ENCODE measurements at regions not wholly inside any gene's neighbourhood (a gene's known extent, or its start where the extent isn't known, plus 50 kb on each side); places are given as distances from the start of the nearest gene placed in this dataset.

DNA sequence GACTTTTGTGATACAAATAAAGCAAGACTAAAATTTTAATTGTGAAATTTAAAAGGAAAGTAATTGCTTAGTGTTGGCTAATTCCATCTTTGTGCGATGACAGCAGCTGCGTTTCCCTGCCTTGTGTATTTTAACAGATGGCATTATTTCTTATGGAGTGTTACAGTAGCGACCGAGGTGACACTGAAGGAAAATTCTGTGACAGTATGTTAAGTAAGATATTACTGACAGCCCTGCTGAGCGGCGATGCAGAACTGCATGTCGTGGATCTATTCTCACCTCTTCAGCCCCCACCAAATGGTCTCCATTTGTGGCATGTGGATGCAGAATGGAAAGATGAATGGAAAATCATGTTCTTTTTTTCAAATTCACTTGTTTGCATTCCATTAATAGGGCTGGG, 289.4 kb downstream of the RNF144B start:
- ATAC-seq: no peak
- H3K4me1 Mint-ChIP-seq: no peaks in the 10 kb centered on the region
- H3K9me3 Mint-ChIP-seq: peaks cover under 1 to 16% of the 10 kb centered on the region in 2 donors
- DNase-seq: no peak
- no peaks in the 10 kb centered on the region for H3K27me3 Mint-ChIP-seq
- no peak overlapping the region for H3K27ac Mint-ChIP-seq
- no peak overlapping the region for H3K4me3 Mint-ChIP-seq

DNA sequence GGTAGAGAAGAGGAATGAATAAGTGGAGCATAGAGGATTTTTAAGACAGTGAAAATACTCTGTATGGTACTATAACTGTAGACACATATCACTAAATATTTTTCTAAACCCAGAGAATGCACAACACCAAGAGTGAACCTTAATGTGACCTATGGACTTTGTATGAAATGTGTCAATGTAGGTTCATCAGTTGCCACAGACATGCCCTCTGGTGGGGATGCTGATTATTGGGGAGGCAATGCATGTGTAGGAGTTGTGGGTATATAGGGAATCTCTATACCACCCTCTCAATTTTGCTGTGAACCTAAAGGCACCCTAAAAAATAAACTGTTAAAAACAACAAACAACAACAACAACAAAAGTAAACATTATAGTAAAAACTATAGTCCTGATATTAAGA, 293.7 kb downstream of the RNF144B start:
- H3K9me3 Mint-ChIP-seq: peaks cover 0 to 16% of the 10 kb centered on the region in 2 donors

DNA sequence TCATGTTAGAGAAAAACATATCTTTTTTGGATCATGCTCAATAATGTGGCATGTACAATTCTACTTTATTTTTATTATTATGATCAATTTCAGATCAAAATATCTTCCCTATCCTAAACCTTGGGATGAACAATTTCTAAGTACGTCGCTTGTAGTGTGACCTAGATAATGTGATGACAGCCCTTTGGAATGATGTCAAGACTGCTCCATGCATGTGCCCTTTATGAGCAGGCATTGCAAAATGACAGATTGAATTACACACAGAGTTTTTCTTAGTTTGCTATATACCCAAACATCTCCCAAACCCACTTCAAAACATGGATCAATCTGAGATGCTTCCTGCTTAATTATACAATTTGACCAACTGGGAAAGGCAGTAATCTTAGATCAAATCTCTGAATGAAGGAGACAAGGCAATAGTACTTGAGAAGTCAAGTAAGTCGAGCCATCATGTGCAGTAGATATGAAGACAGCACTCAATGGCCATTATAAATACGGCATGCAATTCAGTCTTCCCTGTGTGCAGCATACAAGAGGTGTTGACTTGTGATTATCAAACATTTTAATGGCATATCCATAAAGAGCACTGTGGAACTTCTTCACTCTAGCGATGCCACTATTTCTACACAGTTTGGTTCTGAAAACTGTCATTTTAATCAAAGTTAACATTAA, 294.8 kb downstream of the RNF144B start:
- peaks cover 0 to 16% of the 10 kb centered on the region in 2 donors for H3K9me3 Mint-ChIP-seq
- H3K4me1 Mint-ChIP-seq: no peaks in the 10 kb centered on the region
- no peak for ATAC-seq
- no peaks in the 10 kb centered on the region for H3K27me3 Mint-ChIP-seq
- H3K4me3 Mint-ChIP-seq: no peak overlapping the region
- no peak overlapping the region for H3K27ac Mint-ChIP-seq
- no peak for DNase-seq

More for the DNA sequence above, 293.7 kb downstream of the RNF144B start:
- Mint-ChIP-seq H3K4me1 (no peaks in the 10 kb centered on the region), H3K27me3 (no peaks in the 10 kb centered on the region), H3K27ac (no peak overlapping the region), H3K4me3 (no peak overlapping the region)
- DNase-seq (no peak), ATAC-seq (no peak)

DNA sequence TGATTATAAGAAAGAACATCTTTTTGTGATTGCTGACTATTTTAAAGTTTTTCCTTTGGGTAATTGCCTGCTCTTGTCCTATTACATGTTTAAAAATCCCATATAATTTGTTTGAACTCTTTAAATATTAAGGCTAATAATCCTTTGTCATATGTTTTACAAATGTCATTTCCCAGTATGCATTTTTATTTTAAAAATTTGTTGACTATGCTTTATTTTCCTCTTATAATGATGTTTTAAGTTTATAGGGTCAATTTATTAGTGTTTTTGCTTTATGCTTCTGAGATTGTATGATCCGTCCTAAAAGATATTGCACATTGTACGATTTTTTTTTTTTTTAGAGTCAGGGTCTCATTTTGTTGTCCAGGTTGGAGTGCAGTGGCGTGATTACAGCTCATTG, 297.2 kb downstream of the RNF144B start:
- Mint-ChIP-seq H3K9me3 (peaks cover 0 to 1% of the 10 kb centered on the region in 2 donors), H3K27me3 (no peaks in the 10 kb centered on the region), H3K4me3 (no peak overlapping the region), H3K4me1 (no peaks in the 10 kb centered on the region), H3K27ac (no peak overlapping the region)
- no peak for ATAC-seq
- DNase-seq: no peak

DNA sequence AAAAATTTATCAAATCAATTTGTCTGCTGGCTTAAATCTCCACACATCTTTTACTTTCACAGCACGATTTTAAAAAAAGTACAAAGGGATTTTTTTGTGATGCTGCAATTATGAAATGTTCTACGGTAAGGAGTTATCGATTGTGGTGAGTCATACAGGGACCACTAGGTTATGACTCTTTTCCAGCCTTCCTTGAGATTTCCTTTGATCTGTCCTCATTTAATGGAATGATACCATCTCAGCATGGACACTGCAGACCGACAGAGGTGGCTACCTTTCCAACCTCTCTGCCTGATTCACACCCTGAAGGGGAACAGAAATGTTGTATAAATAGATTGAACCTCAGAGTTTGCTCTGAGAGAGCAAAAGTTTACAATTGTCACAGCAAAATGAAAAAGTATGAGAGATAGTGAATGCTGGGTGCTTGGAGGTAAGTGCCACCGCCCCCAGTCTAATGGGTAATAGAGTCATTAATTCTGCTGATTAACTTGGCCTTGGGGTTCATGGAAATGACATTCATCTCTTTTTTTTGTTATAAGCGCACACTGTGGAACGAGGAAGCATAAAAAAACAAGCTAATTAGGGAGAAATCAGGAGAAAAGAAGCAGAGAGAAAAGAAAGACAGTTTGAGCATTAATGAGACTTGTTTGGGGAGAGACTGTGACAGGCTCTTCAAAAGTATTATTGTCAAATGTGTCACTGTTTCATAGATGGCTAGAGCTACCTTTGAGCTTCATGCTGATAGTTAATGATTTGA, 306.0 kb downstream of the RNF144B start:
- H3K4me1 Mint-ChIP-seq: no peaks in the 10 kb centered on the region
- H3K27ac Mint-ChIP-seq: no peak overlapping the region
- DNase-seq (no peak), ATAC-seq (no peak)
- no peaks in the 10 kb centered on the region for H3K27me3 Mint-ChIP-seq
- no peaks in the 10 kb centered on the region for H3K9me3 Mint-ChIP-seq
- H3K4me3 Mint-ChIP-seq: no peak overlapping the region

DNA sequence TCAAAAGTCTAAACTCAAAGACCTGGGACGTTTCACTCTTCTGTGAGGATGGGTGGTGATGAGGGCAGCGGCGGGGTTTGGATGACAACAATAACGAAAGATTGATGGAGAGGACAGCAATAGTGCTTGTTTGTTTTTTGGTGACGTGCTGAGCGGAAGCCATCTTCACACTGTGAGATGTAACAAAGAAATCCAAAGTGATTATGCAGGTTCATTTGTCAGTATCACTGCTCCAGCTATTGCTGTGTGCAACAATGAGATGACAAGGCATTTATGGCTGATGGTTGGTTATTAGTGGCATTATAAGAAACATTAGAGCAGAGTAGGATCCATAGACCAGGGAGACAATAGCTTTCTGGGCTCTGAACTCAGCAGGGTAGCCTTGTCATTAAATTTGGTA, 306.7 kb downstream of the RNF144B start:
- no peak for DNase-seq
- no peak for ATAC-seq
- H3K27me3 Mint-ChIP-seq: no peaks in the 10 kb centered on the region

DNA sequence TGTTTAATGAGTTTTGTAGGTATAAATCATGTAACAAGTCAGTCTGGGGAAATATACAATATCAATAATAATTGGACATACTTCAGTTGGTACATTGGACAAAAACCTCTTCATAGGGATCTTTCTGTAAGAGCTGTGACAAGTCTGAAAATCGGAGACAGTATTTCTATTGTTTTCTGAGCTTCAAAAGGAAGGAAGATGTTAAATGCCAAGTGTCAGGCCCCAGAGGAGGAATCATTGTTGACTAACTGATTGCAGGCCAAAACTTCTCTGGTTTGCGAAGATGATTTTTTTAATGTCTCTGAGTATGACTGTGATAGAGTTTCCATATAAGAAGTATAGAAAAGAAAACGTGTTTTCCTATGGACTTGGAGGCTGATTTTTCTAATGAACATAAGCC, 316.4 kb downstream of the RNF144B start:
- H3K9me3 Mint-ChIP-seq: peaks cover 5 to 7% of the 10 kb centered on the region in 2 donors
- no peak overlapping the region for H3K27ac Mint-ChIP-seq
- DNase-seq (no peak), ATAC-seq (no peak)
- no peak overlapping the region for H3K4me3 Mint-ChIP-seq
- no peaks in the 10 kb centered on the region for H3K4me1 Mint-ChIP-seq
- H3K27me3 Mint-ChIP-seq: no peaks in the 10 kb centered on the region

More for the DNA sequence above, 306.7 kb downstream of the RNF144B start:
- Mint-ChIP-seq H3K9me3 (no peaks in the 10 kb centered on the region), H3K4me3 (no peak overlapping the region), H3K27ac (no peak overlapping the region), H3K4me1 (no peaks in the 10 kb centered on the region)

DNA sequence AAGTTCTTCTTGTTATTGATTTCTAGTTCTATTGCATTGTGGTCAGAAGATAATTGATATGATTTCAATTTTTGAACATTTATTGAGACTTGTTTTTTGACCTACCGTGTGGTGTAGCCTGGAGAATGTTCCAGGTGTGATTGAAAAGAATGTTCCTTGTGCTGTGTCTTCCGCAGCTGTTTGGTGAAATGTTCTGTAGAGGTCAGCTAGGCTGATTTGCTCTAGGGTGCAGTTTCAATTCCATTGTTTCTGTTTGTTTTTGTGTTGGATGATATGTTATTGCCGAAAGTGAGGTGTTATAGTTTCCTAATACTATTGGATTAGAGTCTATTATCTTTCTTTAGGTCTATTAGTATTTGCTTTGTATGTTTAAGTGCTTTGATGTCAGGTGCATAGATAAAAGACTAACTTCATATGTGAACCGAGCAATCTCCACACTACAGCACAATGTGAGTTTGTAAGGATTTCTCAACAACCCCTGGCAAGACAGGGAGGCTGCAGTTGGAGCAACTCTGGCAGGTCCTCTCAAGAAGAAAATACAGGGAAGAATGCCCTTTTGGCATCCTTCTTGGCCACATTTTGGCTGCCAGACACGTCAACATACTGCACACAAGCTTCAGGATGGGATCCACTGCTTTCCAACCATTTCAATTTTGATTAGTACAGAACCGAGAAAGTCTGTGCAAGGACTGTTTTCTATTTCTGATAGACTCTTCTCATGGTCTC, 320.7 kb downstream of the RNF144B start:
- no peaks in the 10 kb centered on the region for H3K4me1 Mint-ChIP-seq
- no peak for DNase-seq
- no peak for ATAC-seq
- peaks cover 5 to 7% of the 10 kb centered on the region in 2 donors for H3K9me3 Mint-ChIP-seq
- no peak overlapping the region for H3K27ac Mint-ChIP-seq
- no peak overlapping the region for H3K4me3 Mint-ChIP-seq
- H3K27me3 Mint-ChIP-seq: no peaks in the 10 kb centered on the region

DNA sequence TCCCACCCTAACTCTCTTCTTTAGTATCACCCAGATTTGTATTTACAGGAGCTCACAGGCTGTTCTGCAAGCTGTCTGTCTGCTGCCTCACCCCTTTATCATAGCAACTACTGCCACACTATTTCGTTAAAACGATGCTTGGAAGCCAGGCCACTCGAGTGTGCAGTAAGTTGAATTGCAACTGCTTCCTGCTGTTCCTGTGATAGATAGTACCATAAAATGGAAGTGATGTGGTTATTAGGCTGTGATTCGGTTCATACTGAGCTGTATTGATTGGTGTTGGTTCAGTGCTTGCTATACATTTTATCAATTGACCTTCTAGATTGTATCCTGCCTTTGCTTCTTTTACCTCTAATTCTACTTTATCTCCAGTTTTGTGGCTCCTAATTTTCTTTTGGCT, 325.4 kb downstream of the RNF144B start:
- ATAC-seq (no peak), DNase-seq (no peak)
- no peaks in the 10 kb centered on the region for H3K9me3 Mint-ChIP-seq
- H3K27ac Mint-ChIP-seq: no peak overlapping the region
- no peaks in the 10 kb centered on the region for H3K27me3 Mint-ChIP-seq
- H3K4me3 Mint-ChIP-seq: no peak overlapping the region
- no peaks in the 10 kb centered on the region for H3K4me1 Mint-ChIP-seq

DNA sequence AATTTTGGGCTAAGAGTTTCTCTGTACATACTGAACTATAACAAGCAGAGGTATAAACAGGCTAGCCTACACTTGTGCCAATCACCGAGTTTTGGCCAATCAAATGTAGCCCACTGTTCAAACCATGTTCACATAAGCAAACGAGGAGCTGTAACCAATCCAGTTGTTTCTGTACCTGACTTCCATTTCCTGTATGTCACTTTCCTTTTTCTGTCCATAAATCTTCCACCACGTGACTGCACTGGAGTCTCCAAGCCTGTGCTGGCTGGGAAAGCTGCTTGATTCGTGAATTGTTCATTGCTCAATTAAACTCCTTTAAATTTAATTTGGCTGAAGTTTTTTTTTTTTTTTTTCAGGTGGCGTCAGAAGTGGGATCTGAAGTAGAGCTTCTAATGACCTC, 332.9 kb downstream of the RNF144B start:
- H3K27ac Mint-ChIP-seq: no peak overlapping the region
- H3K4me1 Mint-ChIP-seq: no peaks in the 10 kb centered on the region
- H3K4me3 Mint-ChIP-seq: no peak overlapping the region
- ATAC-seq (no peak), DNase-seq (no peak)
- no peaks in the 10 kb centered on the region for H3K27me3 Mint-ChIP-seq
- no peaks in the 10 kb centered on the region for H3K9me3 Mint-ChIP-seq

DNA sequence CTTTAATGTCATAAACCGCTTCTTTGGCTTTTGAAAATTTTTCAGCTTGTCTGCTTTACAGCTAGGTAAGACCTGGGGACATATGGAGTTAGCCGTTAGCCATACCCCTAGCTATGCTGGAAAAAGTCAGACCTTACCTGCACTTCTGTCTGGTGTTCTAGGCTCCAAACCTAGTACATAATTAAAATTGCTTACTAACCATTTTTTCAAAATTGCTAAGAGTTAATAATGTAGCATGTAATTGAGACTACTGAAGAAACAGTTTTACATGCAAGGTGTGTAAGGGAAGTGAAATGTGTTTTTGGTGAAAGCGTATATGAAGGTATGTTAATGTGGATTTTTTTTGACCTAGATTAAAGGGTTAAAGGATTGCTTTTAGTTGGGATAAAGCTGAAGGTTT, 336.9 kb downstream of the RNF144B start:
- Mint-ChIP-seq H3K4me1 (no peaks in the 10 kb centered on the region), H3K27ac (no peak overlapping the region), H3K27me3 (no peaks in the 10 kb centered on the region), H3K9me3 (peaks cover 6 to 7% of the 10 kb centered on the region in 2 donors), H3K4me3 (no peak overlapping the region)
- DNase-seq (no peak), ATAC-seq (no peak)

DNA sequence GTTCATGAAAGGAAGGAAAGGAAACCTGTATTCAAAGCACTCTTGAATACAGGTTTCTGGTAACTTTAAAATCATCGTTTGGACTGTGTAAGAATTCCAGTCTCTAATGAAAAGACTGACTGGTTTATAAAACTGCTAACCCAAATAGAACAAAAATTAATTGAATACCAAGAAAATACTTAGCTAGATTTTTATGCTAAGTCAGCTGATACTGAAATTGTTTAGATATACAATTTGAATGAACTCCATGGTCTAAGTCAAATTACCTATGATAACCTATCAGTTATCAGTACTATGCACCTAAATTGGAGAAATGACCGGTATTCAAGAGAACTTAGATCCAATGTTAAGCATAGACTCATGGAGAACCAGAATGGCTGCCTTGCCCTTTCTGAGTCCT, 338.3 kb downstream of the RNF144B start:
- Mint-ChIP-seq H3K27ac (no peak overlapping the region), H3K4me3 (no peak overlapping the region), H3K27me3 (no peaks in the 10 kb centered on the region), H3K9me3 (peaks cover 6 to 7% of the 10 kb centered on the region in 2 donors), H3K4me1 (no peaks in the 10 kb centered on the region)
- DNase-seq (no peak), ATAC-seq (no peak)

DNA sequence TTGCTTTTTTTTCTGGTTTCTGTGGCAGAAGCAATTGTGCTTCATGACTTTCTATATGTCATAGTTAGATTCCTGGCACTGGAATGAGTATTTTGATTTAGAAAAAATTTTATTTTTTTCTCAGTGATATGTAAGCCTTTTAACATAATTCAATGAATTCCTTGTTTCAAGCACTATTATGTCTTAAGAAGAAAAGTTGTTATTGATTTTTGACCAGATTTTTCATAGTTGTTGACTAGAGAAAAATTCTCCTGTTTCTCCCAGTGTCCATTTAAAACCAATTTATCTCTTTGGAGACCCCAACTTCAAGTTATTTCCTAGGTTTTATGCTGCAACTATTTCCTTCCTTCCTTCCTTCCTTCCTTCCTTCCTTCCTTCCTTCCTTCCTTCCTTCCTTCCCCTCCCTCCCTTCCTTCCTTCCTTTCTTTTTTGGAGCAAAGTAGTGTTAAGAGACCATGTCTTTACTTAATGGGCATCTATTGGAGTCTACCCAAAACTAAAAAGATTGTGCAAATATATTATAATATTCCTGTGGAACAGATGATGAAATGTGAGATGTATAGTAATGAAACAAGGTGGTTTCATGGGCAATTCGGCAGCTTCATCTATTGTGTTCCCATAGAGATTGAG, 346.9 kb downstream of the RNF144B start:
- H3K4me1 Mint-ChIP-seq: no peaks in the 10 kb centered on the region
- no peaks in the 10 kb centered on the region for H3K27me3 Mint-ChIP-seq
- peaks cover 5 to 16% of the 10 kb centered on the region in 2 donors for H3K9me3 Mint-ChIP-seq
- no peak overlapping the region for H3K4me3 Mint-ChIP-seq
- DNase-seq (no peak), ATAC-seq (no peak)
- no peak overlapping the region for H3K27ac Mint-ChIP-seq

DNA sequence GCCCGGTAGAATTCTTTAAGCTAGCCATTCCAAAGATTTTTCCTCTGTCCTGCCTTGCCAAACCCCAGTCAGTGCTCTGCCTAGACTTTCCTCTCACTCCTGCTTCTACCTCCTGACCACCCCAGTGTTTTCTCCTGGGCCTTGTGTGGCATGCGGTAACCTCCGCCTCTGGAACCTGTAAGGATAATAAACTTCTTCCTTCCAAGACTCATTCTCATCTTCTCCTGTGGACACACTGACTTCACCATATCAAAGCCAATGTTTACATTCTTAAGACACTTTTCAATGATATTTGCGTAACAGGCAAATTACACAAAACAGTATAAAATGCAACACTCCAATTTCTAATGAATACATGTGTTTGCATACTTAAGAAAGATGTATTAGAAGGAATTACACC, 354.6 kb downstream of the RNF144B start:
- Mint-ChIP-seq H3K9me3 (peaks cover 0 to 7% of the 10 kb centered on the region in 2 donors), H3K27me3 (no peaks in the 10 kb centered on the region), H3K4me3 (no peak overlapping the region), H3K4me1 (no peaks in the 10 kb centered on the region), H3K27ac (no peak overlapping the region)
- ATAC-seq: no peak
- no peak for DNase-seq

DNA sequence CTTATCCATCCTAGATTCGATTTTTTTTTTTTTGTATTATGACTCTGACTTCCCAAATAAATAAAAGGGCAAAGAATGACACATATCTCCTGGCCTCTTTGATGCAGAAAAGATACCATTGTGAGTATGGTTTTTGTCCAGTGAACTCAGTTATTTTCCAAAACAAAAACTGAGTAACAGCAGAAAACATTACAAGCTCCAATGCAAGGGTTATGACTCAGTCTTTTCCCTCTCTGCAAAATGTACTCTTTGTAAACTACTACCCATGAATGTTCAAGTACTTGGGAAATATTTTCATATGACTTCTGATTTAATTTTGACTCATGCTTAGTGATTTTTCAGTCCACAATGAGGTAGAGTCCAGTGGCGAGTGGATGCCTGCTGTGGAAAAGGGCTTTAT, 355.3 kb downstream of the RNF144B start:
- Mint-ChIP-seq H3K27me3 (no peaks in the 10 kb centered on the region), H3K27ac (no peak overlapping the region), H3K4me3 (no peak overlapping the region), H3K4me1 (no peaks in the 10 kb centered on the region), H3K9me3 (peaks cover 0 to 7% of the 10 kb centered on the region in 2 donors)
- DNase-seq: no peak
- no peak for ATAC-seq

DNA sequence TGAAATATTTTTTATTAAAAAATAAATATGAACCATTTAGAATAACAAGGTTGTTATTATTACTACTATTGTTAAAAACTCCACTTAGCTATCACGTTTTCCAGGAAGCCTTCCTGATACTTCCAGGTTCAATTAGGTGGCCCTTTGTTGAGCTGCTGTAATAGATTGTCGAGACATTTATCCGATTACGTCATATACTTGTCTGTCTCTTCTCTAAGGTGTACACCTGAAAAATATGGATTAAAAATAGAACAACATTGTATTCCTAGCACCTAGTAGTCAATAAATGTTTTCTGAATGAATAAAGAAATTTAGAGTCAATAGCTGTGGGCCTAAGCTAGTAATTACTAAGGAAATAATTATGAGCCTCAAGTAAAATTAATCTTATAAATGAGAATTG, 359.6 kb downstream of the RNF144B start:
- Mint-ChIP-seq H3K27me3 (no peaks in the 10 kb centered on the region), H3K4me3 (no peak overlapping the region), H3K27ac (no peak overlapping the region), H3K9me3 (peaks cover 3 to 6% of the 10 kb centered on the region in 2 donors), H3K4me1 (peaks cover 7% of the 10 kb centered on the region)
- ATAC-seq: no peak
- no peak for DNase-seq
